Right ventricle myocardium inferior (tissue), 1 donor: ENCODE measurements at regions not wholly inside any gene's neighbourhood (a gene's known extent, or its start where the extent isn't known, plus 50 kb on each side); places are given as distances from the start of the nearest gene placed in this dataset.
A peak's percentile ranks its signal among the peaks of the same experiment; 100 is the strongest.

ENCODE experiments used
- ATAC-seq: fragments of 200-7000 bp; cut with Tn5 transposase; one replicate; pipeline ENCODE4 v1.9.1; 2020; ENCODE audit warnings: mild to moderate bottlenecking, moderate library complexity
- DNase-seq: peaks from one replicate; pipeline ENCODE4 v3.0.0; 2021; ENCODE audit errors: missing footprints
- intact Hi-C: fragments of 100-400 bp; cut with DNase I; formaldehyde crosslinking; loops from one replicate; pipeline ENCODE4 v1.11.0; 2022
- donor health status: DM: no; HTN: yes; CAD: no; lungs with severe emphysema.

DNA sequence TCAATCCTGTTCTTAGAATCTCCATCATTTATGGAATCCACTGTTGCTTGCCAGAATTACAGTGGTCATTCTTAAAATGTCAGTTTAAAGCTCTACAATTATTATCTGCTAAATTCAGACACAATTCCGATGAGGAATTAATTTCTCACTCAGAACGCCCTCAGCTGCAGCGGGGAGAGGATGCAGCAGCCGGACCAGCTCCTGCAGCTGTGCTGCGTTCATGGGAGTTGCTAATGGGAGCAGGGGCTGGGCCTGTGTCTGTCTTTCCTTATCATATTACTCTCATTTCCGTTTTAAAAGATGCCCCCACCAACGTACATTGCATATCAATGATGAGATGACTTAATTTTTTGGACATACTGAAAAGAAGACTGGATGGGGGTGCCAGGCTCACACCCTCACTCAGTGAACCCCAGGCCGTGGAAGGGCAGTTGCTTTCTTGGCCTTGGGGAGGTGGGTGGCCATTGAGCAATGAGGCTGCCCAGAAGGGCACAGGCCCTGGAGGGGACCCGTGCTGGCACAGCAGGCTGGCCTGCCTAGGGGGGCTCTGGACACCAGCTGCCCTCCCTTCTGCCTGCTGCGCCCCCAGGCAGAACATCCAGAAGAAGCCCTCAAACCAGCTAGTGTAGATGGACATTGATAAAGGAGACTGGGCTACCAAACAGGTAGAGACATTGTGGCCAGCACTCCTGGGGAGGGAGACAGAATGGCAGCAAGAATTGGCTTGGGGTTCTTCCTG, 503.6 kb upstream of the MYT1L start:
- intact Hi-C loops, result loop anchor here (5.0 kb wide), 1 partner anchor 468 kb away; no protein-coding TSS in a partner anchor
- DNase-seq, result no peak

DNA sequence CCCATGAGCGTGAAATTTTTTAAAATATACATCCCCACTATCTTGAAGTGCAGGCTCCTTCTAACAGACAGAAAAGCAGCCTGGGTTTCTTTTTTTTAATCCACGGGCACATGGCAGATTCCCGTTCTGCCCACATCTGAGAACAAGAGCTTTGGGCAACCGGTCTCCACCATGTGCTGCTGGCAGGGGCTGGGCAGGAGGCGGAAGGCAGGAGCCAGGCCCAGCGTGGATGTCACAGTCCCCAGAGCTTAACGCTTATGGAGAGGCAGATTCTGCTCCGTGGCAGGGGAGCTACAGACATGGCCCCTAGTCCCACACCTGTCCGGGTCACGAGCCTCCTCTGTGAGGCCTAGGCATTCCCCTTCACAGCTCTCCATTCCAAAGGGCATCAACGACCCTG, 503.0 kb upstream of the MYT1L start:
- no peak for DNase-seq
- intact Hi-C loops, result loop anchor here (5.0 kb wide), 1 partner anchor 468 kb away; no protein-coding TSS in a partner anchor
- no peak for ATAC-seq

More for the DNA sequence above, 503.6 kb upstream of the MYT1L start:
- no peak for ATAC-seq

DNA sequence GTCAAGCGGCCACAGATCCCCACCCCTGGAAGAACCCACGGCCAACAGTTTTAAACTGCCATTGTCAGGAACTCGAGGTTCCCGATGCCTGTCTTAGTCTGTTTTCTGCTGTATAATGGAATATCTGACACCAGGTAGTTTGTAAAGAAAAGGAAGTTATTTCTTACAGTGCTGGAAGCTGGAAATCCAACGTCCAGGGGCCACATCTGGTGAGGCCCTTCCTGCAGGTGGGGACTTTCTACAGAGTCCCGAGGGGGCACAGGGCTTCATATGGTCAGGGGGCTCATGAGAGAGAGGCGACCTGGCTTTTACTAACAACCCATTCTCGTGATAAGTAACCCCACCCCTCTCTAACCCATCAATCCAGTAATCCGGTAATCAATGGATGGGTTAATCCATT, 501.6 kb upstream of the MYT1L start:
- no peak for DNase-seq
- no peak for ATAC-seq
- intact Hi-C loops, result loop anchor here (5.0 kb wide), 1 partner anchor 470 kb away; no protein-coding TSS in a partner anchor

DNA sequence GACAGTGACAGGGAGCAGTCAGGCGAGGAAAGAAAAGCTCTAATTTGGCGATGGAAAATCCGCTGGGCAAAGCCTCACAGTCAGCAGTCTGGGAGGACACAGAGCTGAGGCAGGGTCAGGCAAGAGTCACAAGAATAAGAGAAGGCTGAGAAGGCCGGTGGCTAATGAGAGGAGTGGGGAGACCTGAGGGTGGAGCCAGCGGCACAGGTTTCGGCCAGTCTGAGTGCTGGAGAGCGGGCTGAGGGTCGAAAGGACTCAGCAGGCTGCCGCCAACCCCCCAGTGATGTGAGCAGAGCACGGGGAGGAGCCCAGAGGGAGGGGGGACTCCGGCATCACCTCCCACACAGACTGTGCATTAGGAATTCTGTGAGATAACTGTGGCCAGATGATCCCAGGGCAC, 500.6 kb upstream of the MYT1L start:
- DNase-seq, result no peak
- ATAC-seq, result no peak
- intact Hi-C loops, result loop anchor here (5.0 kb wide), 1 partner anchor 471 kb away; no protein-coding TSS in a partner anchor

DNA sequence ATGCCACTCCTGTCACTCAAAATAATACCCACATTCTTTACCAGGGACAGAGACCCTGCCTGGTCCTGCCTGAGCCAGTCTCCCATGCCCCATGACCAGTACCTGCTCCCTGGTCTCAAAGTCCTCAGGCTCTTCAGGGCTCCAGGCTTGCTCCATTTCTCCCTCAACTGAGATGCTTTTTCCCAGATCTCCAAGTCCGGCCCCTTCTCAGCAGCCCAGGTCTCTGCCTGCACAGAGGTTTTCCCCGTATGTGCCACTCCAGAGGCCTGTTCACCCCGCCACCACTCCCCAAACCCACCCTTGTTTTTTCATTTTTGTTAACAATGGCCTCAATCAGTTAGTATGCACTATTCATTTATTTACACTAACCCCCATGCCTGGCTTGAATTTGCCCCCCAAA, 499.5 kb upstream of the MYT1L start:
- intact Hi-C loops, result loop anchor here (5.0 kb wide), 1 partner anchor 472 kb away; no protein-coding TSS in a partner anchor
- ATAC-seq, result no peak
- no peak for DNase-seq

DNA sequence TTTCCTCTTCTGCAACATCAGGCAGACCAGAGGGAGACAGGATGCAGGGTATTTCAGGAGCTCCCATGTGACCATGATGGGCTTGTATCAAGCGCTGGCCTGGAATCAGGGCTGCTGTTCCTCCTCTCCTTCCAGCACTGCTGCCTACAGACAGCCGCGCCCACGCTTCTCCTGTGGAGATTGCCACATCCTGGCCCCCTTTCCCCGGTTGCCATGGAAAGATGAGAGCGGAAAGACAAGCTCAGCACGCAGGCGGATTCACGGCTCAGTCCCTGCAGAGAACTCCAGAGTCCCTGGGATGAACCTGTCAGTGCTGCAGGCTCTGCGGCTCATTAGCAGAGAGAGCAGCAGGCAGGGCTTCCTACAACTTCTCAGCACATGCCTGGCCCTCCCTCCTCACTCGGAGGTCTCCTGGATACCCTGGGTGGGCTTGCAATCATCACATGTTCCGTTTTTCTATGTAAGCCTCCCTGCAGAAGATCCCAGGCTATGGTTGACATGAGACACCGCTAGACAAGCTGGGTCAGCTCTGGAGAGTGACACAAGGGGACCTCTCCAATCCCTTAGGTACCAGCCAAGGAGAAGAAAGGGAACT, 497.8 kb upstream of the MYT1L start:
- DNase-seq, result no peak
- intact Hi-C loops, result no loop called here
- ATAC-seq, result peak; percentile 23

DNA sequence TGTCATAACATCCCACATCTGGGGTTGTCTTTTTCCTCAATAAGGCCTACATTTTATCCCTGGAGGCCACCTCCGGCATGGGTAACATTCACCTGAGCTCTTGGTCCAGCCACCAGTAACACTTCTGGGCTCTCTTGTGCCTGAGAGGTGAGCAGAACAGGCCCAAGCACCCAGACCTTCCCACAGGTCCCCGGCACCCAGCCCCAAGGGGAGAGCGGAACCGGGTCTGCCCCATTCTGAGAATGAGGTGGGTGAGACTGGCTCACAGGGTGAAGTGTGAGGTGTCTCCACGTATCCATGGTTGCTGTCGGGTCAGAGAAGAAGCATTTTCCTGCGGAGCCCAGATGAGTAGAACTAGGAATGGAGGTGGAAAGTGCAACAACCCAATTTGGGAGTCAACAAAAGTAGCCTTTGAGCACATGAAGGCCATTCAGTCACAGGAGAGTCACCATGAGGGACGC, 496.7 kb upstream of the MYT1L start:
- no peak for ATAC-seq
- no peak for DNase-seq
- intact Hi-C loops, result no loop called here

DNA sequence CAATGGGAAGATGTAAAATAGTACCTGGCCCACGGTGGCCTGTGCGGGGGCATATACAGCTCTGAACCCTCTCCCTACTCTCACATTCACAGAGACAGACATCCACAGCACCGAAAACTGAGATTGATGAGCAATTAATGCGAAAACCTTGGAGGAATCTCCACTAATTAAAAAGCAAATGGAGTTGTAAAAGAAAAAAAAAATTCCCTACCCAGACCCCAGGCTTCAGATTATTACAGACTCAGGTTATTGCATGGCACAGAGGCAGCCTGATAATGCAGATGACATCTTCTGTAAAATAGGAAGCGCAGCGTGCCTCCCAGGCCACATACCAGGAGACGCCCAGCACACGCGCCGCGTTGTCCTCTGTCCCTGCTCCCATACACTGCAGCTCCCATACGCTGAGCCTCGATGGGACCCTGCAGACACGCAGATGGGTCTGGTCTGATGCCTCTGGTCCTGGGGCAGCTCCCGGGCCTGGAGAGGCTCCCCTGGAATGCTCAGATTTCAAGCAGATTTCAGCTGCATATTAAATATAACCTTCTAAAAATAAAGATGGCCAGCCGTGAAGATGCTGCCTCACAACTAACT, 496.1 kb upstream of the MYT1L start:
- intact Hi-C loops, result no loop called here
- ATAC-seq (no peak), DNase-seq (no peak)

DNA sequence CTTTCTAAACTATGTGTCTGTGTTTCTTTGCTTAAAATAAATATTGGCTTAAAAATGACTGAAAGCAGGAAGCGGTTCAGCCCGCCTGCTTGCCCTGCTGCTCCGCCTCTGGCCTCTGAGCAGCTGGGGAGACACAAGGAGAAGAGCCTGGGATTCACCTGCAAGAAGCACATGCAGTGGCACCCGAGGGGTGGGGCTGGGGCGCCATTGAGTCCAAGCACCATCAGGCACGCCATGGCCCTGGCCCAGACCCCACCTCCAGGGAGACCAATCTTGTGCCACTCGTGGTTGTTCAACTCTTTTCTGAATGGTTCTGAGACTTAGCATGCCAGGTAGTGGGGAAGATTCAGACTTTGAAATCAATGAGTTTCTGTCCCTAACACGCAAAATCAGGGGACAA, 495.5 kb upstream of the MYT1L start:
- DNase-seq (no peak), ATAC-seq (no peak)
- intact Hi-C loops, result no loop called here

DNA sequence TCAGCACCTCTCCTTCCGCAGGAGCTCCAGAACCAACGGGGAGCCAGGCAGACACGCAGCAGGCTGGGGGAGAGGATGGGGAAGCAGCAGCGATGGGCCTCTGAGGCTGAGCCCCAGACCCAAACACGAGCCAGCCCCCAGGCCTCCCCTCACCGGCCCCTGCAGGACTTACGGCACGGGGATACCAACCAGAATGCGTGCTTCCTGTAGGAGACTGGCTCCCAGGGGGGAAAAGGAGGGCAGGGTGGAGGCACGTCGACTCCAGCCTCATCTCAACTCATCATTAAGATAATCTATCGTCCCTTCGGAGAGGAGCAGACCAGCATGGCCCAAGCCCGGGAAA, 495.1 kb upstream of the MYT1L start:
- ATAC-seq (no peak), DNase-seq (no peak)
- intact Hi-C loops, result no loop called here

DNA sequence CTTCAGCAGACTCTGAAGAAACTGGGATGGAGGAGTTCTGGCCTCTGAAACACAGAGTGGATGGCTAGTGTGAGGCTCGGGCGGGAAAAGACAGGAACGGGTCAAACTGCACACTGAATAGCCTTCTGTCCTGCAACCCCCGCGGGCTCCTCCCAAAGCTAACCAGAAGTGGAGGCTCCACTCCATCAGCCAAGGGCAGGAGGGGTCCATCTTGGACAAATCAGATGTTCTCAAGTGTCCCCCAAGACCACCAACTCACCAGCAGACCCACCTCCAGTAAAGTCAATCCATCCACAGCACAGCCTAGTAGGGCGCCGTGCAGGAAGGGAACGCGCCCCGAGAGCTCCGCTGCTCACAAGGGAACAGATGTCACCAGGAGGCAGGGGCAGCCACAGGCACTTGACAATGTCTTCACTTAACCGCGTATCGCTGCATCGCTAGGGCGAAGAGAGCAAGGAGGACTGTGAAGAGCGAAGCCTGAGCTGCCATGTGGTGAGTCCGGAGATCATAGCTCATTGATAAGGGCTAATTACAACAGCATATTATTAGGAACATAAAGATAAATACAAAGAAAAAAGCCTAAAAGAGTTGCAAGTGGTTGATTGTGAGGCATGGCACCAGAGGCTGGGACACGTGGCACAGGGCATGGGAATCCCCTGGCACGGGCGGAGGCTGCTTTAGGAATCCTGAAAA, 494.6 kb upstream of the MYT1L start:
- no peak for DNase-seq
- intact Hi-C loops, result no loop called here
- ATAC-seq, result no peak

DNA sequence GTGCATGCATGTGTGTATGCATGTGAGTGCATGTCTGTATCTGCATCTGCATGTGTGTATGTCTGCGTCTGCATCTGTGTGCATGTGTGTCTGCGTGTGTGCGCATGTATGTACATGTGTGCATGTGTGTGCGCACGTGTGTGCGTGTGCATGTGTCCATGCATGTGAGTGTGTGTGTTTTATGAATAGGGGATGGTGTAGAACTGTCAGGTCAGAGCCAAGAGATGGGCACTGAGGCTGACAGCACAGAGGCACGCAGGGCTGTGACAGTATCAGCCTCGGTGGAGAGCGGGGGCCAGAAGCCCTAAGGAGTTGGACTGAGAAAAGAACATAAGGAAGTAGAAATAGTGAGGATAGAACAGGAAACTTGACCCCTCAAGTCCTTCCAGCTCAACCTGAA, 494.0 kb upstream of the MYT1L start:
- ATAC-seq (no peak), DNase-seq (no peak)
- intact Hi-C loops, result no loop called here

DNA sequence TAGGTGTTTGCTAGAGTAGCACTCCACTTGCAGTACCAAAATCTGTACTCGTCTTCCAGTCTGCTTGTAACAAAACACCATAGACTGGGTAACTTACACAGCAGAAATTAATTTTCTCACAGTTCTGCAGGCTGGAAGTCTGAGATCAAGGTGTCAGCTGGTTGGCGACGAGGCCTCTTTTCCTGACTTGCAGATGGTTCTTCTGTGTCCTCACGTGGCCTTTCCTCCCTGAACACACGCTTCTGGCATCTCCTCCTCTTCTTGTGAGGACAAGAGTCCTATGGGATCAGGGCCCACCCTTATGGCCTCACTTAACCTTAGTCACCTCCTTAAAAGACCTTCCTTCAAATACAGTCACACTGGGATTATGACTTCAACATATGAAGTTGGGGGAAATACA, 493.5 kb upstream of the MYT1L start:
- intact Hi-C loops, result no loop called here
- ATAC-seq (no peak), DNase-seq (no peak)

DNA sequence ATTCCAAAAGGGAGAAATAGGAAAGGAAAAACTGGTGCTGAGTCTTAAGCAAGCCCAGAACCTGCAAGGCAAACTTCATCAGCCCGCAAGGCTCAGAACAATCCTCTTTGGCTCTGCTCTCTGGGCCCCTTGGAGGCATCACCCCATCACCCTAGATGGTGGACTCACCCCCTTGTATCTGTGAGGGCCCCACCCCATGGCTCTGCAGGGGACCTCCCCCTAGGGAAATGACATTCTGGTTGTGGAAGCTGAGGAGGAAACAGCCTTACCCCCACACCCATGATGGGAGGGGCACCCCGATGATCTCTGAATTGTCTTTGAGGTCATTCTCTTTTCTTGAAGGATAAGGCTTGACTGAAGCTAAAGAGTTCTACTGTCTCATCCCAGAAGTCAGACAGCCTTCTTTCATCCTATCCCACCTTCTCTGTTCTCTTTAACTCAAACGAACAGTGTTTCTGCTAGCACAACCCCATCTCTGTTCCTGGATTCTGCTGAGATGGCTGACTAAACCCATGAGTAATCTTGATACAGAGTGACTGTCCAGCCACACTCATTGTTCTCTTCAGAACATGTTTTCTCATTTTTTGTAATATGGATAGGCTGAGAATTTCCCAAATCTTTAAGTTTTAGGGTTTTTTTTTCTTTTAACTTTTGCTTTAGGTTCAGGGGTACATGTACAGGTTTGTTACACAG, 492.1 kb upstream of the MYT1L start:
- DNase-seq, result no peak
- no peak for ATAC-seq
- intact Hi-C loops, result no loop called here

DNA sequence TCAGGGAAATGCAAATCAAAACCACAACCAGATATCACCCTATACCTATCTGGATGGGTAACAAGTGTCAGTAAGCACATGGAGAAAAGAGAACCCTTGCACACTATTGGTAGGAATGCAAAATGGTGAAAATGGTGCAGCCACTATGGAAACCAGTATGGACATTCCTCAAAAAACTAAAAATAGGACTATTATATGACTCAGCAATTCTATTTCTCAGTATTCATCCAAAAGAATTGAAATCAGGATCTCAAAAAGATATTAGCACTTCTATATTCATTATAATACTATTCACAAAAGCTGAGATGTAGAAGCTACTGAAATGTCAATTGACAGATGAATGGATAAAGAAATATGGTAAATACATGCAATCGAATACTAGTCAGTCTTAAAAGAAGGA, 491.1 kb upstream of the MYT1L start:
- intact Hi-C loops, result no loop called here
- DNase-seq, result no peak
- no peak for ATAC-seq

DNA sequence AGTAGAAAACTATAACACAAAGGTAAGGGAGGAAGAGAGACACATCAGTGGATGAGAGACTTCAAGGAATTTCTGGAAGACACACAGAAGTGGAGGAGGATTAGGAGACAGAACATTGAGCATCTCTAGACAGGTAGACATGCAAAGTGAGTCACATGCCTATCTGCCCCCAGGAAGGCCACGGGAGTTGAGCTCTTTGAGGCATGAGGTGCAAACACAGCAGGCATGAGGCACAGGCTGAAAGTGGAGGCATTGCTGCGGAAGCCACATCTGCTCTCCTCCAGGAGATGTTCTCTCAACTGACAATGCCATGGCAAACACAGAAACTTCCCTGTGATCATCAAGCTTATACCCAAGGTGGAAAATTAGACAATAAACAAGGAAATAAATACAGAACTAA, 481.6 kb upstream of the MYT1L start:
- intact Hi-C loops, result no loop called here
- DNase-seq, result no peak
- no peak for ATAC-seq

DNA sequence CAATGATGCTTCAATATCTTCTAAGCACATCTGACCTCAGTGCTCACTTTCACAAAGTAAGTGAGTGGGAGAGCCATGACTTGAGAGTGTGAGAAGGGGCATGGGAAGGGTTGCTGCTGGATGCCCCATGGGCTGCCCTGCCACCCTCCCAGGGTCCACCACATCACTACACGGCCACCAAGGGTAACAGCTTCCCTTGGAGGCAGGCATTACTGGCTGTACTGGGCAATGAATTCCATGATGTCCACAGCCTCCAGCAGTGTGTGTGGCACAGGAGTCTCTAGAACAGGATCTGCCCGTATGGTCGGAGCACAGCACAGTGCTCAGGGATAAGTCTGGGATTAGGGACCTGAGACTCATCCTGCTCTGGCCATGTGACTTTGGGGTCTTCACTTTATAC, 481.0 kb upstream of the MYT1L start:
- intact Hi-C loops, result no loop called here
- DNase-seq, result no peak
- ATAC-seq, result no peak

DNA sequence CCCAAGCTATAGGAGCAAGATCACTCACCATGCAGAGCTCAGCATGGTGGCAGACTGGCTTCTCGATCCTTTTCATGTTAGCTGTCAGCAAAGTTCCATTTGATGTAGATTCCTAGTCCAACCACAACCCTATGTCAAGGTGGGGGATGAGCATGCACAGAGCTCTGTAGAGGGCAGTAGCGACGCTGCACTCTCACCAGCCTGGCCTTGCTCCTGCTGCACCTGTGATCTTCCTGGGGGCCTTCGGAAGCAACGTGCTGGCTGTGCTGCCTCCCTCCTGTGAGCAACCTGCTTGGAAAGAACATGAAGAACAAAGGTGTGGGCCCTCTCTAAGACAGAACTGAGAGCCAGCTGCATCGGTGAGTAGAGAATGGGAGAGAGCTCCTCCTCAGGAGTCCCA, 479.4 kb upstream of the MYT1L start:
- intact Hi-C loops, result no loop called here
- no peak for DNase-seq
- no peak for ATAC-seq

DNA sequence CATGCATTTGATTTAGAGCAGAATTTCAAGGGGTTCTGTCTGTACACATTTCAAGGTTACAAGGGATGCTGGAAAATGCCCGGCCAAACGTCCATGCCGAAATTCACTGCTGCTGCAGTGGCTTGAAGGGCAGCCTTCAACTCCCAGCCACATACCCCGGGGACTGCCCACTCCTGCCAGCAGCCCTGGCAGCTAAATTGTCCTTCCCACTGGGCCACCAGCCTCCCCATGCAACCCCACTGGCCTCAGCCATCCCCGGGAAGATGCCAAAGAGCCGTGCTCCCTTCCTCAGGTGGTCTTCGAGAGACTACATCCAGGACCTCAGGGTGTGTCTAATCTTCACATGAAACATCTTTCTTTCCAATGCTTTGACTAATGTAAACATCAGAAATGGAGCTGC, 478.7 kb upstream of the MYT1L start:
- intact Hi-C loops, result no loop called here
- ATAC-seq (no peak), DNase-seq (no peak)
